Mesenchymal stem cell (in vitro differentiated cells and primary cell): ENCODE measurements at regions not wholly inside any gene's neighbourhood (a gene's known extent, or its start where the extent isn't known, plus 50 kb on each side); places are given as distances from the start of the nearest gene placed in this dataset.

Experiments used
- DNase-seq: peaks from one replicate; pipeline ENCODE4 v3.0.0-alpha.2; 2013
- H2AFZ ChIP-seq: one replicate; pipeline ENCODE4 v1.6.1; 2013; ENCODE audit warnings: low read depth, mild to moderate bottlenecking, control low read depth, inconsistent platforms, low read length, moderate library complexity
- H2AK5ac ChIP-seq: 2 replicates; pipeline ENCODE4 v1.6.1; 2013; ENCODE audit warnings: low read length, moderate library complexity, mild to moderate bottlenecking, inconsistent platforms; ENCODE audit not compliant: severe bottlenecking
- H2BK120ac ChIP-seq: one replicate; pipeline ENCODE4 v1.6.1; 2013; ENCODE audit warnings: low read depth, mild to moderate bottlenecking, inconsistent platforms, low read length, moderate library complexity
- H2BK12ac ChIP-seq, 2 experiments: one replicate each; pipeline ENCODE4 v1.6.1; 2013; ENCODE audit warnings: inconsistent platforms in 2 of 2, low read length in 2 of 2, mild to moderate bottlenecking in 2 of 2, moderate library complexity in 2 of 2, control low read depth in 1 of 2
- H2BK15ac ChIP-seq: one replicate; pipeline ENCODE4 v1.6.1; 2013; ENCODE audit warnings: mild to moderate bottlenecking, low read depth, inconsistent platforms; ENCODE audit not compliant: poor library complexity, severe bottlenecking
- H2BK5ac ChIP-seq: 2 replicates; pipeline ENCODE4 v1.6.1; 2013; ENCODE audit warnings: low read depth, mild to moderate bottlenecking, low read length, control low read depth, inconsistent platforms; ENCODE audit not compliant: poor library complexity, severe bottlenecking
- H3K14ac ChIP-seq, 2 experiments: one replicate each; pipeline ENCODE4 v1.6.1; 2013; ENCODE audit warnings: inconsistent platforms in 2 of 2, low read length in 2 of 2, control low read depth in 1 of 2, mild to moderate bottlenecking in 1 of 2, moderate library complexity in 1 of 2
- H3K18ac ChIP-seq, 2 experiments: one replicate each; pipeline ENCODE4 v1.6.1; 2013; ENCODE audit warnings: inconsistent platforms in 2 of 2, low read length in 2 of 2, control low read depth in 1 of 2, low read depth in 1 of 2, mild to moderate bottlenecking in 1 of 2
- H3K23ac ChIP-seq, 2 experiments: one replicate each; pipeline ENCODE4 v1.6.1; 2013; ENCODE audit warnings: inconsistent platforms in 2 of 2, low read length in 2 of 2, mild to moderate bottlenecking in 2 of 2, moderate library complexity in 2 of 2, control low read depth in 1 of 2
- H3K27ac ChIP-seq: 2 replicates; pipeline ENCODE4 v1.5.1; 2013; ENCODE audit warnings: mild to moderate bottlenecking, moderate library complexity, low read length, control low read depth, inconsistent platforms; ENCODE audit not compliant: poor library complexity, severe bottlenecking
- H3K27me3 ChIP-seq, 2 experiments: 2 replicates each; pipeline versions ENCODE4 v1.6.1 to v1.7.0; 2013; ENCODE audit warnings: low read length in 2 of 2, mild to moderate bottlenecking in 2 of 2, moderate library complexity in 2 of 2, control low read depth in 1 of 2, inconsistent platforms in 1 of 2; ENCODE audit not compliant: control insufficient read depth in 1 of 2, insufficient read depth in 1 of 2
- H3K36me3 ChIP-seq, 2 experiments: 2 replicates each; pipeline versions ENCODE4 v1.6.1 to v1.7.0; 2013; ENCODE audit warnings: low read length in 2 of 2, control low read depth in 1 of 2, inconsistent platforms in 1 of 2, low read depth in 1 of 2, mild to moderate bottlenecking in 1 of 2; ENCODE audit not compliant: insufficient read depth in 2 of 2, control insufficient read depth in 1 of 2
- H3K4ac ChIP-seq, 2 experiments: one replicate each; pipeline ENCODE4 v1.6.1; 2013; ENCODE audit warnings: inconsistent platforms in 2 of 2, low read length in 2 of 2, mild to moderate bottlenecking in 2 of 2, moderate library complexity in 2 of 2, control low read depth in 1 of 2, low read depth in 1 of 2
- H3K4me1 ChIP-seq: 2 replicates; pipeline ENCODE4 v1.6.1; 2013; ENCODE audit warnings: low read depth, low read length, control low read depth; ENCODE audit not compliant: control insufficient read depth, insufficient read depth
- H3K4me2 ChIP-seq: 2 replicates; pipeline ENCODE4 v1.6.1; 2013; ENCODE audit warnings: low read length, mild to moderate bottlenecking, inconsistent platforms; ENCODE audit not compliant: poor library complexity, severe bottlenecking
- H3K4me3 ChIP-seq, 2 experiments: 2 replicates each; pipeline versions ENCODE4 v1.5.1 to v1.7.0; 2013; ENCODE audit warnings: low read length in 2 of 2, mild to moderate bottlenecking in 2 of 2, control low read depth in 1 of 2, low read depth in 1 of 2; ENCODE audit not compliant: insufficient read depth in 1 of 2
- H3K79me1 ChIP-seq: replicated peaks from 2 replicates; pipeline ENCODE4 v1.6.1; 2013; ENCODE audit warnings: mild to moderate bottlenecking, control low read depth, low read length, inconsistent platforms; ENCODE audit not compliant: poor library complexity, severe bottlenecking
- H3K9ac ChIP-seq: 2 replicates; pipeline ENCODE4 v1.7.0; 2013; ENCODE audit warnings: mild to moderate bottlenecking, low read length, moderate library complexity
- H3K9me3 ChIP-seq: 2 replicates; pipeline ENCODE4 v1.7.0; 2013; ENCODE audit warnings: mild to moderate bottlenecking, low read length; ENCODE audit not compliant: control insufficient read depth
- H4K8ac ChIP-seq: one replicate; pipeline ENCODE4 v1.6.1; 2013; ENCODE audit warnings: inconsistent platforms, mild to moderate bottlenecking, low read length, moderate library complexity
- H4K91ac ChIP-seq: one replicate; pipeline ENCODE4 v1.6.1; 2013; ENCODE audit warnings: mild to moderate bottlenecking, low read length, inconsistent platforms
- WGBS: methylation state at CpG from one replicate; pipeline ENCODE4 v1.1.7; 2013; ENCODE audit warnings: mixed read lengths; 5-methylcytosine and 5-hydroxymethylcytosine counted together

DNA sequence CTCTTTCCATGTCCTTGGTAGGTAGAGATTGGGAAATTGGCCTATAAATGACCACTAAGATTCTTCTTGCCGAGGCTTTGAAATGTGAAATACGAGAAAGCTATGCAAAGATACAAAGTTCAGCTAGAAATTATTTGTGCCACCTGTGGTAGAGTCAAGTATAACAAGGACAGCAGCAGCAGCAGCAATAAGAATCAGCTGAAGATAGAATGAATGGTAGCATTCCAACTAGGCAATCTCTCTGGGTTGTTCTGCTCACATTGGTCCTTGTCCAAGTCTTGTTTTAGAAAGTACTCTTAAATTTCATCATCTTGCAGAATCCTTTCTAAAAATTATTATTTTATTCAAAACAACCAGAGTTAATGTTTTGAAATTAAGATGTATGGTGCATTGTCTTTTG lies 67.8 kb upstream of the PCDH10 start:
- Histone ChIP-seq H2BK15ac (no peak overlapping the region), H2BK12ac (no peak overlapping the region), H2AFZ (no peak overlapping the region), H3K4me3 (no peak overlapping the region), H2BK5ac (no peak overlapping the region), H4K8ac (no peak overlapping the region), H3K18ac (no peak overlapping the region), H3K36me3 (no peaks in the 10 kb centered on the region), H2AK5ac (no peak overlapping the region), H3K4me1 (no peaks in the 10 kb centered on the region), H3K4me2 (no peak overlapping the region), H3K79me1 (no peaks in the 10 kb centered on the region), H2BK120ac (no peak overlapping the region), H3K14ac (no peak overlapping the region), H3K27me3 (no peaks in the 10 kb centered on the region), H3K4ac (no peak overlapping the region), H3K9me3 (peaks cover 15% of the 10 kb centered on the region), H3K9ac (no peak overlapping the region), H4K91ac (no peak overlapping the region), H3K23ac (no peak overlapping the region), H3K27ac (no peak overlapping the region)
- DNase-seq: no peak
- WGBS: 63% methylated on average over 2 of the region's 2 CpGs

DNA sequence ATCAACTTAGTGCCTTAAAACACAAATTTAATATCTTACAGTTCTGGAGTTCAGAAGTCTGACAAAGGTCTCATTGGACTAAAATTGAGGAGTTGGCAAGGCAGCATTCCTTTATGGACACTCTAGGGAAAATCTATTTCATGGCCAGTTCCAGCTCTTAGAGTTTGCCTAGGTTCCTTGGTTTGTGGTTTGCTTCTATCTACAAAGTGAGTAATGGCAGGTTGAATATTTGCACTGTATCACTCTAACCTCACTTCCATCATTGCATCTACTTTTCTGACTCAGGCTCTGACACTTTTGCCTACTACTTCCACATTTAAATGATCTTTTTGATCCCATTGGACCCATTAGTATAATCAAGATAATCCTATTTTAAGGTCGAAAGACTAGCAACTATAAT lies 64.7 kb upstream of the PCDH10 start:
- no peak overlapping the region for H2BK12ac ChIP-seq
- no peaks in the 10 kb centered on the region for H3K36me3 ChIP-seq
- 90% methylated on average over 1 of the region's 1 CpG for WGBS
- H2BK5ac ChIP-seq: no peak overlapping the region
- no peak overlapping the region for H3K4ac ChIP-seq
- DNase-seq: no peak
- H3K9me3 ChIP-seq: peaks cover 3% of the 10 kb centered on the region
- no peak overlapping the region for H3K4me2 ChIP-seq
- H3K79me1 ChIP-seq: no peaks in the 10 kb centered on the region
- H4K91ac ChIP-seq: no peak overlapping the region
- H3K27me3 ChIP-seq: no peaks in the 10 kb centered on the region
- no peak overlapping the region for H4K8ac ChIP-seq
- H2AFZ ChIP-seq: no peak overlapping the region
- H2BK15ac ChIP-seq: no peak overlapping the region
- H3K4me1 ChIP-seq: no peaks in the 10 kb centered on the region
- no peak overlapping the region for H3K23ac ChIP-seq
- no peak overlapping the region for H3K18ac ChIP-seq
- no peak overlapping the region for H3K9ac ChIP-seq
- no peak overlapping the region for H3K14ac ChIP-seq
- H2BK120ac ChIP-seq: no peak overlapping the region
- no peak overlapping the region for H2AK5ac ChIP-seq
- H3K27ac ChIP-seq: no peak overlapping the region
- no peak overlapping the region for H3K4me3 ChIP-seq

DNA sequence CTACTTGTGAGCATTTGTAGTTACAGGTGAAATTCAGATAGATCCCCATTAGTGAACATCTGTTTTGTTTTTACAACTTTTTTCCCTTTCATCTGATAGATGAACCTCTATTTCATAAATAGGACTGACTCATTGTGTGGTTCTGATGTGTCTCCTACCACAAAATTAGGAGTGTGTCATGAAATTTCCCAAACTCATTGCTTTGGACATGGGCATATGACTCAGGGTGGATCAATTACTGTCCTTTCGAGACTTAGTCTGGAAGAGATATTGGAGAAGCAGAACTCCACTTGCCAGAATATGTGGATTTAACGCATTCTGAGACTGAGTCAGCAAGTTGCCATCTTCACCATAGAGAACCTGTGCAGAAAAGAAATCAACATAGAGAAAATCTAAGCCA lies 53.5 kb upstream of the PCDH10 start:
- 100% methylated on average over 1 of the region's 2 CpGs for WGBS
- no peaks in the 10 kb centered on the region for H3K9me3 ChIP-seq
- H3K4me2 ChIP-seq: no peak overlapping the region

DNA sequence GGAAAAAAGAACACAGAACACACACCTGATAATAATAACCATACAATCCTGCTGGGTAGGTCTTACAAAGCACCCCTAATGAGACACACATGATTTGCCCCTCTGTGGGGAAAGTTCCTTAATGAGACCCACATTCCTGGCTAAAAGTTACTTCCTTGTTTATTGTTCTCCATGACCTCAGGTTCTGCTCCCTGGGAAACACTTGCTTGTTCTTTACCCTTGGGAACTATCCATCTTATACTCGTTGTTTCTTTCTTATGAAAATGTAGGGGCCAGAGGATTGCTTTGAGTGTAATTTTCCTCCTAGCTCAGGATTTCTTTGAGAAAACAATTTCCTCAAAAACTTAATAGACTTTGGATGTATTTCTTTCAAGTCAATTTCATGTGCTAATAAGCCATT lies 52.1 kb upstream of the PCDH10 start:
- Histone ChIP-seq H3K4me1 (no peaks in the 10 kb centered on the region), H3K27me3 (no peaks in the 10 kb centered on the region), H3K9me3 (no peaks in the 10 kb centered on the region), H3K9ac (no peak overlapping the region), H3K14ac (no peak overlapping the region), H3K79me1 (no peaks in the 10 kb centered on the region), H2AK5ac (no peak overlapping the region), H2BK120ac (no peak overlapping the region), H3K4me3 (no peak overlapping the region), H2AFZ (no peak overlapping the region), H3K4ac (no peak overlapping the region), H3K4me2 (no peak overlapping the region), H3K27ac (no peak overlapping the region), H4K91ac (no peak overlapping the region), H3K36me3 (no peaks in the 10 kb centered on the region), H3K18ac (no peak overlapping the region), H3K23ac (no peak overlapping the region), H2BK12ac (no peak overlapping the region), H4K8ac (no peak overlapping the region), H2BK15ac (no peak overlapping the region), H2BK5ac (no peak overlapping the region)
- WGBS: no CpG with 5 or more reads among the region's 1 CpG
- no peak for DNase-seq

More for the DNA sequence above, 53.5 kb upstream of the PCDH10 start:
- Histone ChIP-seq H2BK5ac (no peak overlapping the region), H3K18ac (no peak overlapping the region), H2BK15ac (no peak overlapping the region), H2BK12ac (no peak overlapping the region), H3K9ac (no peak overlapping the region), H3K4me3 (no peak overlapping the region), H3K27ac (no peak overlapping the region), H3K23ac (no peak overlapping the region), H3K4me1 (no peaks in the 10 kb centered on the region), H3K36me3 (no peaks in the 10 kb centered on the region), H3K14ac (no peak overlapping the region), H4K91ac (no peak overlapping the region), H2BK120ac (no peak overlapping the region), H3K27me3 (no peaks in the 10 kb centered on the region), H4K8ac (no peak overlapping the region), H3K79me1 (no peaks in the 10 kb centered on the region), H2AFZ (no peak overlapping the region), H3K4ac (no peak overlapping the region), H2AK5ac (no peak overlapping the region)
- no peak for DNase-seq
